ENCODE measurements at regions not wholly inside any gene's neighbourhood (a gene's known extent, or its start where the extent isn't known, plus 50 kb on each side); places are given as distances from the start of the nearest gene placed in this dataset.

DNA sequence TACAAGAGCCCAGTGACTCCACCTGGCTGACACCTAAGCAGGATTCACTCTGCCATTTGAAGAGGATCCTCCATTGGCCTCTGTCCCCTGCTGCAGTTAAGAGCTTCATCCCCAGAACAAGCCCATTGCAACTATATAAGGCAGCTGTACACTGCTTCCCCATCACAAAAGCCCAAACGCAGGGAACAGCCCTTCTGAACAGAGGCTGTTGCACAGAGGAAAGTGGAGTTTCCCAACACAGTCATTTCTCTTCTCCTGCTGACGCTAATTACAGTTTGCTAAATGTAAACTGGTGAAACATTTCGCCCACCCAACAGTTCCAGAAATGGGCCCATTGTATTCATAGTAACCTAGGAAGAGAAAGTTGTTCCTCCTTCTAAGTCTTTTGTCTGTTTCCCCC is 455.8 kb upstream of the DAB1 start:
- no peak overlapping the region for H3K4me3 ChIP-seq (ENCODE audit: low read depth, low read length)
- TF ChIP-seq, protein P1, sequence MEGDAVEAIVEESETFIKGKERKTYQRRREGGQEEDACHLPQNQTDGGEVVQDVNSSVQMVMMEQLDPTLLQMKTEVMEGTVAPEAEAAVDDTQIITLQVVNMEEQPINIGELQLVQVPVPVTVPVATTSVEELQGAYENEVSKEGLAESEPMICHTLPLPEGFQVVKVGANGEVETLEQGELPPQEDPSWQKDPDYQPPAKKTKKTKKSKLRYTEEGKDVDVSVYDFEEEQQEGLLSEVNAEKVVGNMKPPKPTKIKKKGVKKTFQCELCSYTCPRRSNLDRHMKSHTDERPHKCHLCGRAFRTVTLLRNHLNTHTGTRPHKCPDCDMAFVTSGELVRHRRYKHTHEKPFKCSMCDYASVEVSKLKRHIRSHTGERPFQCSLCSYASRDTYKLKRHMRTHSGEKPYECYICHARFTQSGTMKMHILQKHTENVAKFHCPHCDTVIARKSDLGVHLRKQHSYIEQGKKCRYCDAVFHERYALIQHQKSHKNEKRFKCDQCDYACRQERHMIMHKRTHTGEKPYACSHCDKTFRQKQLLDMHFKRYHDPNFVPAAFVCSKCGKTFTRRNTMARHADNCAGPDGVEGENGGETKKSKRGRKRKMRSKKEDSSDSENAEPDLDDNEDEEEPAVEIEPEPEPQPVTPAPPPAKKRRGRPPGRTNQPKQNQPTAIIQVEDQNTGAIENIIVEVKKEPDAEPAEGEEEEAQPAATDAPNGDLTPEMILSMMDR (IDR thresholded peaks at IDR 0.05; ENCODE audit: borderline replicate concordance, insufficient read depth, low read depth, low read length): no peak

GRCh38 chr1:57874418-57874877 is 450.6 kb upstream of the DAB1 start:
- TF ChIP-seq, protein P1 (IDR thresholded peaks at IDR 0.05; ENCODE audit: borderline replicate concordance, insufficient read depth, low read depth, low read length): no peak
- no peak overlapping the region for H3K4me3 ChIP-seq (ENCODE audit: low read depth, low read length)

- TF ChIP-seq, protein P1 (IDR thresholded peaks at IDR 0.05; ENCODE audit: borderline replicate concordance, insufficient read depth, low read depth, low read length): no peak
- no peak overlapping the region for H3K4me3 ChIP-seq (ENCODE audit: low read depth, low read length)
These were observed 449.1 kb upstream of the DAB1 start for GRCh38 chr1:57872913-57873312.

- TF ChIP-seq, protein P1 (IDR thresholded peaks at IDR 0.05; ENCODE audit: borderline replicate concordance, insufficient read depth, low read depth, low read length): no peak
- H3K4me3 ChIP-seq (ENCODE audit: low read depth, low read length): no peak overlapping the region
These were observed 445.0 kb upstream of the DAB1 start for GRCh38 chr1:57868908-57869307.

GRCh38 chr1:57868239-57868638 is 444.4 kb upstream of the DAB1 start:
- TF ChIP-seq, protein P1 (IDR thresholded peaks at IDR 0.05; ENCODE audit: borderline replicate concordance, insufficient read depth, low read depth, low read length): no peak
- H3K4me3 ChIP-seq (ENCODE audit: low read depth, low read length): no peak overlapping the region

GRCh38 chr1:57866998-57867397 is 443.1 kb upstream of the DAB1 start:
- TF ChIP-seq, protein P1 (IDR thresholded peaks at IDR 0.05; ENCODE audit: borderline replicate concordance, insufficient read depth, low read depth, low read length): no peak
- H3K4me3 ChIP-seq (ENCODE audit: low read depth, low read length): no peak overlapping the region

DNA sequence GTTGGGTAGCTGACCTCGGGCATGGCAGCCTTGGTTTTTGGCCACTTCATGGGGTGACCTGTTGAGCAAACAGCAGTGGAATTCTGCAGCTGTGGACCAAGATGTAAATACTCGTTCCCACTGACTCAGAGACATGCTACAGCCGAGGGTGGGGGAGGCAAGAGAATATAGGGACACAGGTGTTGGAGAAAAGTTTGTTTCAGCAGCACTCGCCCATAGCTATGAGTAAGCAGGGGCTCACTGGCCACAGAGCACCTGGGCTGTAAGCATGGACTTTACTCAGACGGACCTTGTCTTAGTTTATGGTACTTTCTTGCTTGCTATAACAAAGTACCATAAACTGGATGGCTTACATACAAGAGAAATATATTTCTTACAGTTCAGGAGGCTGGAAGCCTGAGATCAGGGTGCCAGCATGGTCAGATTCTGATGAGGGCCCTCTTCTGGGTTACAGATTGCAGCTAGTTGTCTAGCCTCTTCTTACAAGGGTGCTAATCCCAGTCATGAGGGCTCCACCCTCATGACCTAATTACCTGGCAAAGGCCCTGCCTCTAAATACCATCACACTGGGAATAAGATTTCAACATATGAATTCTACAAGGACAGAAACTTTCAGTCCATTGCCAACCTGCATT is 437.2 kb upstream of the DAB1 start:
- H3K4me3 ChIP-seq (ENCODE audit: low read depth, low read length): no peak overlapping the region
- TF ChIP-seq, protein P1 (IDR thresholded peaks at IDR 0.05; ENCODE audit: borderline replicate concordance, insufficient read depth, low read depth, low read length): no peak
